HS-5 (cell line): ENCODE measurements at regions not wholly inside any gene's neighbourhood (a gene's known extent, or its start where the extent isn't known, plus 50 kb on each side); places are given as distances from the start of the nearest gene placed in this dataset.

Experiments
- DNase-seq: peaks from one replicate; pipeline ENCODE4 v3.0.0-alpha.2; 2012; ENCODE audit warnings: low read depth

DNA sequence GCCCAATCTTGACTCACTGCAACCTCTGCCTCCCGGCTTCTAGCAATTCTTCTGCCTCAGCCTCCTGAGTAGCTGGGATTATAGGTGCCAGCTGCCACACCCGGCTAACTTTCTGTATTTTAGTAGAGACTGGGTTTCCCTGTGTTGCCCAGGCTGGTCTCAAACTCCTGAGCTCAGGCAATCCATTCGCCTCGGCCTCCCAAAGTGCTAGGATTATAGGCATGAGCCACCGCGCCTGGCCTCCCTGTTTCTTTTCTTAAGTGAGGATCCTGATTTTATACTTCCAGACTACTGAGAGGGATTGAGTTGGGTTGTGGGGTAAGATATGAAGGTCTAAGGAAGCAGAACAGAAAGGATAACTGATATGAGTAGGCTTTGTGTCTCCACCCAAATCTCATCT is 106.8 kb downstream of the CNTN3 start:
- DNase-seq, result no peak

- no peak for DNase-seq
Observed at GRCh38 chr3:74506246-74506645, 108.2 kb downstream of the CNTN3 start.

GRCh38 chr3:74501007-74501406 is 113.5 kb downstream of the CNTN3 start:
- no peak for DNase-seq

- no peak for DNase-seq
Observed at GRCh38 chr3:74500257-74500656, 114.2 kb downstream of the CNTN3 start.

DNA sequence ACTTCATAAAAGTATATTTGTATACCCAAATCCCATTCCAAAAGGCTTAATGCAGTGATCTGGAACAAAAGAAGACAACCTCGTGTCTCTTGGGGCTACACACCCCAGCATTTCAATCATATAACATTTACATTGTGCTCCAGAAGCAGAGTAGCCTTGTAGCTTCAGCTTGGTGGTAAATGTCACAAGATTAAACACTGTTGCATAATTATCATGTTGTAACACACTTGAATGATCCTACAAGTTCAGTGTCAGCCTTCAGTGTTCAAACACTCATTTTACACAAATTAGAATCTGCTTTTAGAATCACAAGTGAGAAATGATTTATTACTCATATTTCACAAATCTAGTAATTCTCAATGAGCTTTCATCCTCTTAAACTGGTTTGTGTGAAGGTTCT is 122.6 kb downstream of the CNTN3 start:
- DNase-seq, result no peak

GRCh38 chr3:74489050-74489792 is 125.2 kb downstream of the CNTN3 start:
- DNase-seq, result no peak

GRCh38 chr3:74479915-74480314 is 134.5 kb downstream of the CNTN3 start:
- DNase-seq, result no peak

DNA sequence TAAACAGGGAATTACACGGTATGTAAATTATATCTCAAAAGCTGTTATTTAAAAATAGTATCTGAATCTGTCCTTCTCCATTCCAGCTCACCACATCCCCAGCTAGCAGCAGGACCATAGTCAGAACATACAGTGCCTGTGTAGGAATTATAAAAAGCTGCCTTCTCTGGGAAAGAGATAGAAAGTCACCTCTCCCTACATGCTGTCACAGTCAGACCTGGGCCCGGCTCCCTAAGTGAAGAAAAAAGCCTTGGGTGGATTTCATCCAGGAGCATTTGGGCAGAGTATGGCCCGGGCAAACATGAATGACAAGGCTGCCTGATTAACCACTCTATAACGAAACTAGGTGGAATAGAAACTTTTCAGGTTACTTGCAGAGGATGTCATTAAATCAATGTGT is 144.1 kb downstream of the CNTN3 start:
- no peak for DNase-seq

- no peak for DNase-seq
Observed at GRCh38 chr3:74469713-74470112, 144.7 kb downstream of the CNTN3 start.

DNA sequence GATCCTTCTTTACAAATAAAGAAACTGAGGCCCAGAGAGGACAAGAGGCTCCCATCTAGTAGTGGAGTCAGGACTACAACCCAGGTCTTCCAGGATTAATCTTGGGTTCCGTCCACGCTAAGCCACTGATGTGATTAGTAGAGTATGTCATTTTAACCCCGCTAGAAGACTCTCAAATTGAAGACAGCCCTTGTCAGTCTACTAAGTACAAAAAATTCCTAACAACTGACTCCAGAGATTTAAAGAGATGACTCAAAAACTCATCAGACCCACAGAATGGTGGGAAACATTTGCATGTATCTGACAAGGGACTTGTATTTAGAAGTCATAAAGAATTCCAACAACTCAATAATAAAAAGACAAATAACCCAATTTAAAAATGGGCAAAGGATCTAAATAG is 145.3 kb downstream of the CNTN3 start:
- DNase-seq, result peak; percentile 11

DNA sequence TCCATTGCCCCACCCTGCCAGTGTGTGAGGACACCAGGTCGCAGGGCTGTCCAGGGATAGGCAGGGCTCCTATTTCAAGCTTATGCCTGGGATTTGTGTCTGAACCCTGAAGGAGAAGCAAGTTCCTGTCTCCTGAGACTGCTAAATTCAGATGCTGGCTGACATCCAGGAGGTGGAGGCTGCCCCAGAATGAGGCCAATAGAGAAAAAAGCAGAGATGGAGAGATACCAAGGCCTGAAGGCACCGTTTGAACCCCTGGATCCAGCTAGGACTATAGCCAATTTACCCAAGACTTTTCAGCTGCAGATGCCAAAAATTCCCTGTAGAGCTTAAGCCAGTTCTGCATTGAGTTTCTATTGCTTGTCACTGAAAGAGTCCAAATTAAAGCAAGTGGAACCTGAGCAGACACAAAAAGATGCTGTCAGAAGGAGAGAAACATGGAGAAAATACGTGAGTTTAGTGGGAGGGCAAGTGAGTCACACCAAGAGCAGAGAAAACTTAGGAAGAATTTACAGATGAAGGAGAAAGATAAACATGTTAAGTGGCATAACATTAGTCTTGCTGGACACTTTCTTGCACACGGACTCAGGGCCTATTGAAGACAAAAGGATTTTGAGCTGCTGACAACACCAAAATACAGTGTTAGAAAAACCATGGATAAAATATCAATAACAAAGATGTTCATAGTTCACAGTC is 148.6 kb downstream of the CNTN3 start:
- DNase-seq, result no peak

GRCh38 chr3:74463515-74463914 is 150.9 kb downstream of the CNTN3 start:
- no peak for DNase-seq

DNA sequence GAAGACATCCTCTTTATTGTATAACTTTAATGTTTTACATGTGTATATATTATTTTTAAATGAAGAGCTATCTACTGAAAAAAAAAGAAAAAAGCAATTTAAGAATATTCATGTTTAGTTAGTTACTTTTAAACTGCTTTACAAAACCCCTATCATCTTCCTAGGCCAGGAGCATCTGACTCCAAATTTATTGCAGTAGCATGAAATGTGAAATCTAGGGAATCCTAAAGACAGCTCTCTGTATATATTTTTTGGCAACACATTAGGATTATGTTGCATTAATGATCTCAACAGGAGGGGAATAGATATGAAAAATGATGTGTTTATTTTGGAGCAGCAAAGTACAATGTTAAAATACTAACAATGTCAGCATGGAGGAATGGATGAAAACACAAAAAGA is 158.3 kb downstream of the CNTN3 start:
- DNase-seq, result no peak

DNA sequence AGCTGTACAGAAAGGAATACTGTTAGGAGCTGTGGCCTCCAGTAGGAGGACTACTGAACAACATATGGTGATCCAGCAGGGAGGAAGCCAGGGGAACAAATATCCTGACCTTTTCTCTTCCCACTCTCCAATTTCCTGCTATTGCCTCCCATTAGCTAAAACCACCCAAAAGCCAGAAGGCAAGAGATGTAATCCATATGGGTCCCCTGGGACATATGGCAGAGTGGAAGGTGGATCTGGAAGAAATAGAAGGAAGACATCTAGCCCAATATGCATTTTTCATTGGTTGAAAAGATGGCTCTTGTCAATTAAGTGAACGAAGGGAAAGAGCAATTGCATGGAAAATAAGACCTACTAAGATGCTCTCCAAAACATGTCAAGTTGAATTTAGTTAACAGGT is 167.2 kb downstream of the CNTN3 start:
- no peak for DNase-seq

GRCh38 chr3:74445541-74445940 is 168.9 kb downstream of the CNTN3 start:
- DNase-seq, result no peak

- no peak for DNase-seq
Observed at GRCh38 chr3:74443102-74443501, 171.4 kb downstream of the CNTN3 start.

DNA sequence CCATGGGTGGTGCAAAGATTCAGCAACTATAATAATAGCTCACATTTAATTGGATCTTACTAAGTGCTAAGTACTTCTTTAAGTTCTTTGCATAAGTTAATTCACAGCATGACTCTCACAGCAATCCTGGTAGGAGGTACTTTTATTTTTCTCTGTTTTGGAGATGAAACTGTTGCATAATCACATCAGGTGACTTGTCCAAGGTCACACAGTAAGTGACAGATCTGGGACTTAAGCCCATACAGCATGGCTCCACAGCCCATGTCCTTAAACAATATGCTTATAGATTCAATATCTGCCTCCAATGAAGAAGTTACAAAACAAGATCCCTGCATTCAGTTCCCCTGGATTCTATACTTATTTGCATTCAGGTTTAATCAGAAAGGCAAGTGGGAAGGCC is 171.8 kb downstream of the CNTN3 start:
- no peak for DNase-seq

- no peak for DNase-seq
Observed at GRCh38 chr3:74442068-74442467, 172.4 kb downstream of the CNTN3 start.

DNA sequence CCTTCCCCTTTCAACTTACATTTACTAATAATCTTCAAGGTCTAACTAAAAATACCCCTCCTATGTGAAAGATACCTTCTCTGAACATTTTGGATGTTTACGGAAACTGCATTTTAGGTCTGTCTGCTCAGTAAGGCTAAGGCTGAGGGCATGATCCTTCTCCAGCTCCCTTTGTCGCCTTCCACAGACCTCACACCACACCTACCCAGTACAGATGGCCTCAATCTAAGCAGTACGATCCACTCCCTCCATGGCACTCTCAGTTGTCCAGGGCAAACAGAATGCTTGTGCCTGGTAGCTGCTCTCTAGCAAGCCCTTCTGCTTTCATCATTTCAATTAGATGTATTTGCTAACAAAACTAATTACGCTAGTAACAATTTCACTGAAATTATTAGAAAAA is 178.3 kb downstream of the CNTN3 start:
- DNase-seq, result no peak

GRCh38 chr3:74435631-74436030 is 178.8 kb downstream of the CNTN3 start:
- no peak for DNase-seq

- no peak for DNase-seq
Observed at GRCh38 chr3:74434406-74434805, 180.1 kb downstream of the CNTN3 start.

DNA sequence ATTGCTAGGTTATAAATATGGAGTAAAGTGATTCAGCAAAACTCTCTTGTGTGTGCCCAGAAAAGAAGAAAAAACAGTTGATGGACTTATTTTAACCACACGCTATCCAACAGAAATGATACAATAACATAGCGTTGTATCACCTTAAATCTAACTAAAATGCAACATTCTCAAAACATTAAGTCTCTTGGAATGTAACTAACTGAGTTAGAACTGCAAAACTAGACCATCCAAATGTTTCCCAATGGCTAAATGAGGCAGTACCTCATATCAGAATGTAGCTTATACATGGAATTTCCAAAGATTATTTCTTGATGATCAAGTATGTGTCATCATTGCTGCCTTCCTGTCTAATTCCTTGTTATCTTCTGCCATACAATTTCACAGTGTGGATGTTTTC is 187.9 kb downstream of the CNTN3 start:
- DNase-seq, result peak; percentile 78

GRCh38 chr3:74423867-74424266 is 190.6 kb downstream of the CNTN3 start:
- DNase-seq, result no peak
